GM12878 (cell line): ENCODE measurements at regions not wholly inside any gene's neighbourhood (a gene's known extent, or its start where the extent isn't known, plus 50 kb on each side); places are given as distances from the start of the nearest gene placed in this dataset.

Experiments used
- ATAC-seq: fragments of 200-7000 bp; cut with Tn5 transposase; 3 replicates; pipeline ENCODE4 v1.9.1; 2020; ENCODE audit warnings: mild to moderate bottlenecking, moderate library complexity
- BruUV-seq: library from RNA; stranded (reverse); fragments of 400-500 nt; replicated peaks from 2 replicates; lab custom pipeline; 2021; lab: Mats Ljungman, UMichigan
- CTCF ChIA-PET: fragments of 300-600 bp; sonication (Branson Sonifier 250); formaldehyde crosslinking; extraction: SDS; loops from one replicate; lab custom pipeline; 2021; ENCODE audit warnings: inconsistent platforms; lab: Yijun Ruan, JAX
- POLR2A ChIA-PET: fragments of 350-600 bp; formaldehyde crosslinking; extraction: SDS; loops from one replicate; lab custom pipeline; 2021; ENCODE audit warnings: inconsistent platforms; lab: Charles Lee
- RAD21 ChIA-PET: fragments of 300-600 bp; sonication (Branson Sonifier 250); formaldehyde crosslinking; loops from one replicate; lab custom pipeline; 2023; ENCODE audit warnings: antibody characterized with exemption; ENCODE audit not compliant: unreplicated experiment; lab: Charles Lee
- SMC1A ChIA-PET: fragments of 300-600 bp; sonication (Branson Sonifier 250); formaldehyde crosslinking; loops from one replicate; lab custom pipeline; 2023; ENCODE audit not compliant: unreplicated experiment, uncharacterized antibody; lab: Charles Lee
- DNase-seq: peaks from one replicate; pipeline ENCODE4 v3.0.0-alpha.2; 2011; ENCODE audit warnings: low read depth, low spot score
- FAIRE-seq: peaks from 3 replicates; lab custom pipeline; 2011; peaks lifted over from hg19 to GRCh38; lab: Jason Lieb, UNC
- H2AFZ ChIP-seq: 2 replicates; pipeline ENCODE4 v1.6.0; 2011; ENCODE audit warnings: low read depth, low read length, control low read depth; ENCODE audit not compliant: control insufficient read depth
- H3K27ac ChIP-seq: 2 replicates; pipeline ENCODE4 v1.5.1; 2011; ENCODE audit warnings: control low read depth; ENCODE audit not compliant: control insufficient read depth, insufficient read depth
- H3K27me3 ChIP-seq, 2 experiments: replicated peaks in 1 of 2; 2 replicates each; pipeline versions ENCODE4 v1.6.0 to v1.6.1; 2011; ENCODE audit warnings: low read length in 1 of 2; ENCODE audit not compliant: control insufficient read depth in 2 of 2, insufficient read depth in 2 of 2
- H3K36me3 ChIP-seq, 2 experiments: 2 replicates each; pipeline ENCODE4 v1.5.1; 2011; ENCODE audit warnings: low read length in 1 of 2; ENCODE audit not compliant: control insufficient read depth in 2 of 2, insufficient read depth in 2 of 2
- H3K4me1 ChIP-seq: 2 replicates; pipeline ENCODE4 v1.6.1; 2011; ENCODE audit warnings: mild to moderate bottlenecking, low read length, moderate library complexity, mixed read lengths; ENCODE audit not compliant: control insufficient read depth, insufficient read depth
- H3K4me2 ChIP-seq: 2 replicates; pipeline ENCODE4 v1.6.0; 2011; ENCODE audit warnings: control low read depth; ENCODE audit not compliant: control insufficient read depth, insufficient read depth
- H3K4me3 ChIP-seq: fragments of 200-600 bp; sonication (generic); 2 replicates; pipeline ENCODE4 v1.5.1; 2016
- H3K79me2 ChIP-seq: 2 replicates; pipeline ENCODE4 v1.6.0; 2011; ENCODE audit warnings: low read length; ENCODE audit not compliant: control insufficient read depth, insufficient read depth
- H3K9ac ChIP-seq: 2 replicates; pipeline ENCODE4 v1.8.0; 2011; ENCODE audit warnings: low read length, control low read depth, mixed read lengths; ENCODE audit not compliant: control insufficient read depth, insufficient read depth
- H3K9me3 ChIP-seq: replicated peaks from 3 replicates; pipeline ENCODE4 v1.5.1; 2011; ENCODE audit warnings: mild to moderate bottlenecking, low read length; ENCODE audit not compliant: control insufficient read depth, insufficient read depth
- H4K20me1 ChIP-seq: 2 replicates; pipeline ENCODE4 v1.6.0; 2011; ENCODE audit not compliant: control insufficient read depth, insufficient read depth
- CEBPZ ChIP-seq: fragments of 150-350 bp; IDR thresholded peaks from 2 replicates; pipeline ENCODE4 v1.6.1; 2016; ENCODE audit warnings: low read depth, low read length
- CREB1 ChIP-seq: IDR thresholded peaks from 2 replicates; pipeline ENCODE4 v1.6.1; 2012; ENCODE audit warnings: low read depth, mild to moderate bottlenecking, inconsistent platforms
- DPF2 ChIP-seq: fragments of 450-650 bp; IDR thresholded peaks from 2 replicates; pipeline ENCODE4 v1.6.1; 2017; ENCODE audit warnings: mild to moderate bottlenecking
- ELK1 ChIP-seq: IDR thresholded peaks from 2 replicates; pipeline ENCODE4 v1.6.1; 2012; ENCODE audit warnings: low read depth, low read length, improper control_type of control experiment
- HDAC2 ChIP-seq: fragments of 200-600 bp; sonication (generic); IDR thresholded peaks from 2 replicates; pipeline ENCODE4 v1.6.1; 2017
- IRF4 ChIP-seq: IDR thresholded peaks from 2 replicates; pipeline ENCODE4 v1.6.1; 2011; ENCODE audit warnings: low read depth, low read length
- LARP7 ChIP-seq: fragments of 450-650 bp; IDR thresholded peaks from 2 replicates; pipeline ENCODE4 v1.6.1; 2017; ENCODE audit warnings: mild to moderate bottlenecking
- MEF2A ChIP-seq: IDR thresholded peaks from 2 replicates; pipeline ENCODE4 v1.6.1; 2011; ENCODE audit warnings: low read depth, mild to moderate bottlenecking, low read length, moderate library complexity; ENCODE audit not compliant: insufficient read depth
- NFYB ChIP-seq: IDR thresholded peaks from 2 replicates; pipeline ENCODE4 v1.6.1; 2011; ENCODE audit warnings: low read depth, mild to moderate bottlenecking, low read length, improper control_type of control experiment, moderate library complexity; ENCODE audit not compliant: insufficient read depth
- NR2F1 ChIP-seq: fragments of 450-650 bp; conservative IDR thresholded peaks from 2 replicates; pipeline ENCODE4 v1.6.1; 2017; ENCODE audit warnings: mild to moderate bottlenecking
- PAX5 ChIP-seq: IDR thresholded peaks from 2 replicates; pipeline ENCODE4 v1.6.1; 2011; ENCODE audit warnings: low read depth, low read length, borderline replicate concordance
- PKNOX1 ChIP-seq: fragments of 450-650 bp; IDR thresholded peaks from 2 replicates; pipeline ENCODE4 v1.6.1; 2016; ENCODE audit warnings: mild to moderate bottlenecking
- SMAD5 ChIP-seq: IDR thresholded peaks from 2 replicates; pipeline ENCODE4 v1.6.1; 2016; ENCODE audit warnings: antibody characterized with exemption, low read depth
- TCF7 ChIP-seq: IDR thresholded peaks from 2 replicates; pipeline ENCODE4 v1.6.1; 2014; ENCODE audit warnings: antibody characterized with exemption, borderline replicate concordance
- ZNF622 ChIP-seq: fragments of 450-650 bp; IDR thresholded peaks from 2 replicates; pipeline ENCODE4 v1.6.1; 2017; ENCODE audit warnings: mild to moderate bottlenecking, inconsistent platforms
- ZSCAN29 ChIP-seq: fragments of 450-650 bp; IDR thresholded peaks from 2 replicates; pipeline ENCODE4 v1.6.1; 2017; ENCODE audit warnings: mild to moderate bottlenecking, moderate library complexity
- WGBS: methylation state at CpG from one replicate; pipeline ENCODE4 v1.1.6; 2016; ENCODE audit warnings: low lambda C conversion rate; ENCODE audit not compliant: insufficient replicate concordance, insufficient coverage; ENCODE audit errors: missing lambda C conversion rate; 5-methylcytosine and 5-hydroxymethylcytosine counted together
- in situ Hi-C: fragments of 300-500 bp; cut with MboI; formaldehyde crosslinking; loops from 9 replicates; pipeline ENCODE4 v1.14.3; 2018; ENCODE audit warnings: mixed read lengths
- intact Hi-C: fragments of 100-400 bp; cut with micrococcal nuclease; formaldehyde crosslinking; loops from one replicate; pipeline ENCODE4 v1.14.2; 2022; ENCODE audit not compliant: unreplicated experiment

GRCh38 chrX:88937616-88938015 is 190.6 kb downstream of the CPXCR1 start:
- POLR2A ChIA-PET, result no interaction called here
- CTCF ChIA-PET, result no interaction called here
- Histone ChIP-seq H3K9ac (no peak overlapping the region), H3K27me3 (no peaks in the 10 kb centered on the region), H3K36me3 (no peaks in the 10 kb centered on the region), H3K27ac (no peak overlapping the region), H2AFZ (no peak overlapping the region), H4K20me1 (no peaks in the 10 kb centered on the region), H3K79me2 (no peaks in the 10 kb centered on the region), H3K4me1 (no peaks in the 10 kb centered on the region), H3K4me2 (no peak overlapping the region), H3K9me3 (no peaks in the 10 kb centered on the region), H3K4me3 (no peak overlapping the region)
- SMC1A ChIA-PET, result interaction anchor here (0.6 kb wide), 1 partner anchor 27 kb away, joined by 3 read pairs; no protein-coding TSS in a partner anchor
- no peak for DNase-seq
- no peak for ATAC-seq
- no TSS peak for BruUV-seq
- TF ChIP-seq PKNOX1 (no peak), ZNF622 (no peak), IRF4 (no peak)
- FAIRE-seq, result no peak
- intact Hi-C loops, result no loop called here
- RAD21 ChIA-PET, result no interaction called here
- in situ Hi-C loops, result no loop called here

- CTCF ChIA-PET, result no interaction called here
- BruUV-seq, result no TSS peak
- RAD21 ChIA-PET, result no interaction called here
- Histone ChIP-seq H3K27me3 (no peaks in the 10 kb centered on the region), H3K9ac (no peak overlapping the region), H3K79me2 (no peaks in the 10 kb centered on the region), H3K27ac (no peak overlapping the region), H2AFZ (no peak overlapping the region), H3K9me3 (no peaks in the 10 kb centered on the region), H3K4me3 (no peak overlapping the region), H3K36me3 (no peaks in the 10 kb centered on the region), H3K4me1 (no peaks in the 10 kb centered on the region), H4K20me1 (no peaks in the 10 kb centered on the region), H3K4me2 (no peak overlapping the region)
- WGBS, result 8% methylated on average over 5 of the region's 5 CpGs
- SMC1A ChIA-PET, result no interaction called here
- in situ Hi-C loops, result no loop called here
- ATAC-seq, result no peak
- POLR2A ChIA-PET, result no interaction called here
- no peak for FAIRE-seq
- intact Hi-C loops, result no loop called here
- no peak for DNase-seq
- no peak for TF ChIP-seq HDAC2
- TF ChIP-seq LARP7, result no peak
- TF ChIP-seq ZNF622, result no peak
- TF ChIP-seq NFYB, result no peak
- TF ChIP-seq PAX5, result no peak
- no peak for TF ChIP-seq MEF2A
- TF ChIP-seq NR2F1, result no peak
- TF ChIP-seq SMAD5, result no peak
- TF ChIP-seq IRF4, result no peak
- no peak for TF ChIP-seq CREB1
- no peak for TF ChIP-seq ELK1
- no peak for TF ChIP-seq CEBPZ
- TF ChIP-seq ZSCAN29, result no peak
- TF ChIP-seq TCF7, result no peak
- no peak for TF ChIP-seq DPF2
Observed at GRCh38 chrX:88940904-88941303, 193.9 kb downstream of the CPXCR1 start.
